CD4-positive, alpha-beta T cell (primary cell): ENCODE measurements at regions not wholly inside any gene's neighbourhood (a gene's known extent, or its start where the extent isn't known, plus 50 kb on each side); places are given as distances from the start of the nearest gene placed in this dataset.
"Not testable (repeated sequence)": the region's sequence is repeated elsewhere in the genome, so short reads cannot be mapped to it uniquely, and the experiment has no call there.

Experiments used
- ATAC-seq: fragments of 200-7000 bp; cut with Tn5 transposase; one replicate; pipeline ENCODE4 v1.10.0; 2022; ENCODE audit warnings: mild to moderate bottlenecking; ENCODE audit not compliant: poor library complexity
- CTCF ChIA-PET: fragments of 350-600 bp; sonication (Branson Sonifier 250); formaldehyde crosslinking; loops from one replicate; lab custom pipeline; 2021; ENCODE audit warnings: antibody characterized with exemption, inconsistent platforms; lab: Charles Lee
- POLR2A ChIA-PET: fragments of 350-600 bp; sonication (Branson Sonifier 250); formaldehyde crosslinking; loops from one replicate; lab custom pipeline; 2021; ENCODE audit warnings: antibody characterized with exemption, inconsistent platforms; lab: Charles Lee
- DNase-seq, 14 experiments: peaks; one replicate each; pipeline ENCODE4 v3.0.0-alpha.2; 2013 to 2020; ENCODE audit warnings: mixed read lengths in 2 of 14
- H3K27ac ChIP-seq, 2 donors: one replicate each; pipeline versions ENCODE4 v1.5.1 to v1.7.0; 2013; ENCODE audit warnings: low read length in 2 of 2, low read depth in 1 of 2, mild to moderate bottlenecking in 1 of 2
- H3K27me3 ChIP-seq, 2 experiments: 1 replicate in 1 of 2; 2 replicates in 1 of 2; pipeline versions ENCODE4 v1.6.1 to v1.7.0; 2013; ENCODE audit warnings: low read length in 2 of 2, control low read depth in 1 of 2, mild to moderate bottlenecking in 1 of 2, moderate library complexity in 1 of 2; ENCODE audit not compliant: insufficient read depth in 2 of 2, control insufficient read depth in 1 of 2
- H3K36me3 ChIP-seq: one replicate; pipeline ENCODE4 v1.6.1; 2013; ENCODE audit warnings: low read length, control low read depth; ENCODE audit not compliant: insufficient read depth
- H3K4me1 ChIP-seq: one replicate; pipeline ENCODE4 v1.6.1; 2013; ENCODE audit warnings: low read length, control low read depth; ENCODE audit not compliant: insufficient read depth
- H3K4me3 ChIP-seq: one replicate; pipeline ENCODE4 v1.5.1; 2013; ENCODE audit warnings: mild to moderate bottlenecking, low read length, moderate library complexity
- H3K9me3 ChIP-seq, 2 experiments: 1 replicate in 1 of 2; 2 replicates in 1 of 2; pipeline versions ENCODE4 v1.6.1 to v1.7.0; 2013; ENCODE audit warnings: low read length in 2 of 2, mild to moderate bottlenecking in 2 of 2, control low read depth in 1 of 2, moderate library complexity in 1 of 2; ENCODE audit not compliant: control insufficient read depth in 1 of 2, insufficient read depth in 1 of 2
- H3K27ac Mint-ChIP-seq: one replicate; pipeline ENCODE4 v1.8.0; 2020; ENCODE audit warnings: mixed read lengths
- H3K27me3 Mint-ChIP-seq: one replicate; pipeline ENCODE4 v1.8.0; 2021; ENCODE audit warnings: mixed read lengths
- H3K36me3 Mint-ChIP-seq: one replicate; pipeline ENCODE4 v1.8.0; 2021; ENCODE audit warnings: low read depth, mixed read lengths
- H3K4me1 Mint-ChIP-seq: one replicate; pipeline ENCODE4 v1.8.0; 2021; ENCODE audit warnings: low read depth, mixed read lengths
- H3K4me3 Mint-ChIP-seq: one replicate; pipeline ENCODE4 v1.8.0; 2020; ENCODE audit warnings: mild to moderate bottlenecking, mixed read lengths
- H3K9me3 Mint-ChIP-seq: one replicate; pipeline ENCODE4 v1.8.0; 2020; ENCODE audit warnings: mixed read lengths
- CTCF ChIP-seq: fragments of 200-600 bp; IDR thresholded peaks from one replicate; pipeline ENCODE4 v1.8.0; 2022; ENCODE audit warnings: antibody characterized with exemption, mild to moderate bottlenecking
- intact Hi-C, 2 experiments: fragments of 100-400 bp; cut with DNase I in 1 of 2; cut with micrococcal nuclease in 1 of 2; formaldehyde crosslinking; loops; one replicate each; pipeline versions ENCODE4 v1.15.1 to v1.9.0; 2023 to 2025; cut with DNase I, micrococcal nuclease

- H3K27ac ChIP-seq, H3K27ac Mint-ChIP-seq, POLR2A ChIA-PET, DNase-seq, H3K4me3 ChIP-seq, H3K27me3 Mint-ChIP-seq, H3K36me3 ChIP-seq, H3K9me3 ChIP-seq, H3K27me3 ChIP-seq, H3K4me1 ChIP-seq, CTCF ChIA-PET, H3K4me1 Mint-ChIP-seq, H3K36me3 Mint-ChIP-seq, H3K4me3 Mint-ChIP-seq, intact Hi-C loops, ATAC-seq: not testable (repeated sequence)
- peaks cover 10% of the 10 kb centered on the region for H3K9me3 Mint-ChIP-seq
Measured at GRCh38 chr11:25501426-25501825, 830.5 kb upstream of the ANO3 start.

- Histone ChIP-seq H3K4me1 (no peaks in the 10 kb centered on the region), H3K9me3 (peaks cover 0 to 9% of the 10 kb centered on the region in 2 experiments), H3K27ac (no peak overlapping the region), H3K27me3 (no peaks in the 10 kb centered on the region), H3K36me3 (no peaks in the 10 kb centered on the region), H3K4me3 (no peak overlapping the region)
- Mint-ChIP-seq H3K27ac (no peak overlapping the region), H3K36me3 (no peaks in the 10 kb centered on the region), H3K4me1 (no peaks in the 10 kb centered on the region), H3K9me3 (peaks cover 20% of the 10 kb centered on the region), H3K27me3 (no peaks in the 10 kb centered on the region), H3K4me3 (no peak overlapping the region)
- POLR2A ChIA-PET, result no interaction called here
- ATAC-seq, result no peak
- intact Hi-C loops, result no loop called here
- DNase-seq, result no peak
- CTCF ChIA-PET, result no interaction called here
- TF ChIP-seq CTCF, result no peak
Measured at GRCh38 chr11:25515576-25515975, 816.4 kb upstream of the ANO3 start.

GRCh38 chr11:25520459-25520858, 811.5 kb upstream of the ANO3 start:
- Mint-ChIP-seq H3K9me3 (peaks cover 14% of the 10 kb centered on the region), H3K36me3 (no peaks in the 10 kb centered on the region), H3K4me3 (no peak overlapping the region), H3K27ac (no peak overlapping the region), H3K27me3 (no peaks in the 10 kb centered on the region), H3K4me1 (no peaks in the 10 kb centered on the region)
- POLR2A ChIA-PET, result no interaction called here
- no peak overlapping the region for H3K27ac ChIP-seq
- CTCF ChIA-PET, result no interaction called here
- no peak for TF ChIP-seq CTCF
- no peaks in the 10 kb centered on the region for H3K4me1 ChIP-seq
- intact Hi-C loops, result no loop called here
- no peaks in the 10 kb centered on the region for H3K27me3 ChIP-seq
- H3K9me3 ChIP-seq, result peaks cover 6 to 9% of the 10 kb centered on the region in 2 experiments
- no peak for DNase-seq
- no peaks in the 10 kb centered on the region for H3K36me3 ChIP-seq
- H3K4me3 ChIP-seq, result no peak overlapping the region
- ATAC-seq, result no peak

GRCh38 chr11:25527841-25528240, 804.1 kb upstream of the ANO3 start:
- H3K4me1 Mint-ChIP-seq, result no peaks in the 10 kb centered on the region
- POLR2A ChIA-PET, result no interaction called here
- intact Hi-C loops, result no loop called here

More at GRCh38 chr11:25527841-25528240, 804.1 kb upstream of the ANO3 start:
- H3K9me3 ChIP-seq, result peaks cover 6 to 7% of the 10 kb centered on the region in 2 experiments
- Mint-ChIP-seq H3K27ac (no peak overlapping the region), H3K36me3 (no peaks in the 10 kb centered on the region), H3K27me3 (no peaks in the 10 kb centered on the region), H3K4me3 (no peak overlapping the region), H3K9me3 (no peaks in the 10 kb centered on the region)
- H3K36me3 ChIP-seq, result no peaks in the 10 kb centered on the region
- CTCF ChIA-PET, result no interaction called here
- no peak overlapping the region for H3K4me3 ChIP-seq
- no peak overlapping the region for H3K27ac ChIP-seq
- ATAC-seq, result no peak
- no peaks in the 10 kb centered on the region for H3K27me3 ChIP-seq
- no peaks in the 10 kb centered on the region for H3K4me1 ChIP-seq
- no peak for TF ChIP-seq CTCF
- DNase-seq, result no peak
